CD14-positive monocyte (primary cell): ENCODE measurements at regions not wholly inside any gene's neighbourhood (a gene's known extent, or its start where the extent isn't known, plus 50 kb on each side); places are given as distances from the start of the nearest gene placed in this dataset.
A peak's percentile ranks its signal among the peaks of the same experiment; 100 is the strongest.

Experiments used
- DNase-seq, 3 donors: peaks; one replicate each; pipeline ENCODE4 v3.0.0-alpha.2; 2011 to 2022
- H2AFZ ChIP-seq: 2 replicates; pipeline ENCODE4 v1.6.0; 2012; ENCODE audit warnings: mild to moderate bottlenecking, low read depth, low read length, inconsistent platforms; ENCODE audit not compliant: insufficient read depth, poor library complexity, severe bottlenecking
- H3K27ac ChIP-seq, 2 donors: 1 replicate in 1 of 2; 2 replicates in 1 of 2; pipeline ENCODE4 v1.5.1; 2012 to 2013; ENCODE audit warnings: low read length in 2 of 2, control low read depth in 1 of 2, inconsistent platforms in 1 of 2, low read depth in 1 of 2, mild to moderate bottlenecking in 1 of 2
- H3K27me3 ChIP-seq, 2 donors: one replicate each; pipeline versions ENCODE4 v1.6.0 to v1.6.1; 2011 to 2013; ENCODE audit warnings: low read length in 2 of 2; ENCODE audit not compliant: control insufficient read depth in 2 of 2, insufficient read depth in 2 of 2
- H3K36me3 ChIP-seq, 2 donors: replicated peaks in 1 of 2; 1 replicate in 1 of 2; 2 replicates in 1 of 2; pipeline versions ENCODE4 v1.5.1 to v1.6.1; 2012 to 2013; ENCODE audit warnings: low read length in 2 of 2, control low read depth in 1 of 2, inconsistent platforms in 1 of 2, mild to moderate bottlenecking in 1 of 2; ENCODE audit not compliant: insufficient read depth in 2 of 2, control insufficient read depth in 1 of 2
- H3K4me1 ChIP-seq, 2 donors: 1 replicate in 1 of 2; 2 replicates in 1 of 2; pipeline versions ENCODE4 v1.5.1 to v1.6.1; 2012 to 2013; ENCODE audit warnings: low read length in 2 of 2, control low read depth in 1 of 2, inconsistent platforms in 1 of 2, mild to moderate bottlenecking in 1 of 2, moderate library complexity in 1 of 2; ENCODE audit not compliant: insufficient read depth in 2 of 2, control insufficient read depth in 1 of 2
- H3K4me2 ChIP-seq: replicated peaks from 2 replicates; pipeline ENCODE3; 2012; ENCODE audit warnings: low read length, moderate library complexity, mild to moderate bottlenecking; ENCODE audit not compliant: poor library complexity, severe bottlenecking; ENCODE audit errors: extremely low read depth
- H3K4me3 ChIP-seq, 3 experiments: fragments of 200-600 bp in 1 of 3; sonication (generic) in 1 of 3; replicated peaks in 1 of 3; 1 replicate in 2 of 3; 2 replicates in 1 of 3; pipeline ENCODE4 v1.5.1; 2011 to 2013; ENCODE audit warnings: low read length in 3 of 3, mild to moderate bottlenecking in 3 of 3, control low read depth in 2 of 3, low read depth in 2 of 3, inconsistent platforms in 1 of 3, moderate library complexity in 1 of 3
- H3K79me2 ChIP-seq: 2 replicates; pipeline ENCODE4 v1.6.0; 2012; ENCODE audit warnings: mild to moderate bottlenecking, control low read depth, inconsistent platforms, low read length, moderate library complexity; ENCODE audit not compliant: insufficient read depth
- H3K9ac ChIP-seq: 2 replicates; pipeline ENCODE4 v1.6.0; 2017; ENCODE audit warnings: low read length, mild to moderate bottlenecking; ENCODE audit not compliant: insufficient read depth, poor library complexity, severe bottlenecking
- H3K9me3 ChIP-seq, 2 donors: replicated peaks in 1 of 2; 1 replicate in 1 of 2; 2 replicates in 1 of 2; pipeline versions ENCODE4 v1.5.1 to v1.6.1; 2012 to 2013; ENCODE audit warnings: low read length in 2 of 2, control low read depth in 1 of 2; ENCODE audit not compliant: control insufficient read depth in 1 of 2, insufficient read depth in 1 of 2
- H4K20me1 ChIP-seq: 2 replicates; pipeline ENCODE4 v1.6.0; 2012; ENCODE audit warnings: mild to moderate bottlenecking, low read length, control low read depth, moderate library complexity; ENCODE audit not compliant: insufficient read depth
- H3K27ac Mint-ChIP-seq, 7 donors: one replicate each; pipeline ENCODE4 v1.8.0; 2020; ENCODE audit warnings: mild to moderate bottlenecking in 7 of 7, mixed read lengths in 7 of 7, moderate library complexity in 6 of 7, inconsistent platforms in 2 of 7
- H3K27me3 Mint-ChIP-seq, 3 donors: one replicate each; pipeline ENCODE4 v1.8.0; 2021 to 2022; ENCODE audit warnings: low read depth in 3 of 3, mild to moderate bottlenecking in 3 of 3, mixed read lengths in 3 of 3, moderate library complexity in 3 of 3, inconsistent platforms in 1 of 3
- H3K36me3 Mint-ChIP-seq, 2 donors: one replicate each; pipeline ENCODE4 v1.8.0; 2020; ENCODE audit warnings: mixed read lengths in 2 of 2, inconsistent platforms in 1 of 2, mild to moderate bottlenecking in 1 of 2
- H3K4me1 Mint-ChIP-seq: one replicate; pipeline ENCODE4 v1.8.0; 2020; ENCODE audit warnings: mild to moderate bottlenecking, mixed read lengths
- H3K4me3 Mint-ChIP-seq, 2 donors: one replicate each; pipeline ENCODE4 v1.8.0; 2020; ENCODE audit warnings: mild to moderate bottlenecking in 2 of 2, mixed read lengths in 2 of 2, moderate library complexity in 1 of 2
- H3K9me3 Mint-ChIP-seq, 7 donors: one replicate each; pipeline ENCODE4 v1.8.0; 2020 to 2022; ENCODE audit warnings: mixed read lengths in 7 of 7, mild to moderate bottlenecking in 6 of 7, moderate library complexity in 6 of 7, inconsistent platforms in 2 of 7
- WGBS: methylation state at CpG from one replicate; pipeline ENCODE4 v1.1.5; 2013; ENCODE audit warnings: missing lambda C conversion rate; ENCODE audit not compliant: insufficient coverage; 5-methylcytosine and 5-hydroxymethylcytosine counted together
- intact Hi-C, 2 donors: fragments of 100-400 bp; cut with micrococcal nuclease; formaldehyde crosslinking; loops; one replicate each; pipeline versions ENCODE4 v1.15.0 to v1.15.1; 2023
- TF ChIP-seq, protein P1 (sequence below): fragments of 200-600 bp; IDR thresholded peaks from one replicate; pipeline ENCODE4 v1.8.0; 2022; ENCODE audit warnings: antibody characterized with exemption, mild to moderate bottlenecking

- H3K9ac ChIP-seq: no peak overlapping the region
- no peak overlapping the region for H3K4me2 ChIP-seq
- H3K79me2 ChIP-seq: no peaks in the 10 kb centered on the region
- intact Hi-C loops: no loop called here
- H3K4me3 ChIP-seq: no peak overlapping the region
- H3K27me3 ChIP-seq: no peaks in the 10 kb centered on the region
- H3K27me3 Mint-ChIP-seq: peaks cover 1 to 3% (median 2%) of the 10 kb centered on the region in 3 donors
- H3K4me1 ChIP-seq: peaks cover 21 to 23% of the 10 kb centered on the region in 2 donors
- DNase-seq: peak; percentile 56 to 86 (median 68)
- H3K27ac ChIP-seq: no peak overlapping the region
- WGBS: 83% methylated on average over 3 of the region's 5 CpGs
- H2AFZ ChIP-seq: no peak overlapping the region
- H3K36me3 ChIP-seq: no peaks in the 10 kb centered on the region
- H3K36me3 Mint-ChIP-seq: no peaks in the 10 kb centered on the region
- peak overlapping the region in 5 of 7 donors; percentile 53 to 85 (median 66) for H3K27ac Mint-ChIP-seq
- H4K20me1 ChIP-seq: no peaks in the 10 kb centered on the region
- peaks cover 40% of the 10 kb centered on the region for H3K4me1 Mint-ChIP-seq
- no peaks in the 10 kb centered on the region for H3K9me3 ChIP-seq
- no peaks in the 10 kb centered on the region for H3K9me3 Mint-ChIP-seq
- TF ChIP-seq, protein P1, sequence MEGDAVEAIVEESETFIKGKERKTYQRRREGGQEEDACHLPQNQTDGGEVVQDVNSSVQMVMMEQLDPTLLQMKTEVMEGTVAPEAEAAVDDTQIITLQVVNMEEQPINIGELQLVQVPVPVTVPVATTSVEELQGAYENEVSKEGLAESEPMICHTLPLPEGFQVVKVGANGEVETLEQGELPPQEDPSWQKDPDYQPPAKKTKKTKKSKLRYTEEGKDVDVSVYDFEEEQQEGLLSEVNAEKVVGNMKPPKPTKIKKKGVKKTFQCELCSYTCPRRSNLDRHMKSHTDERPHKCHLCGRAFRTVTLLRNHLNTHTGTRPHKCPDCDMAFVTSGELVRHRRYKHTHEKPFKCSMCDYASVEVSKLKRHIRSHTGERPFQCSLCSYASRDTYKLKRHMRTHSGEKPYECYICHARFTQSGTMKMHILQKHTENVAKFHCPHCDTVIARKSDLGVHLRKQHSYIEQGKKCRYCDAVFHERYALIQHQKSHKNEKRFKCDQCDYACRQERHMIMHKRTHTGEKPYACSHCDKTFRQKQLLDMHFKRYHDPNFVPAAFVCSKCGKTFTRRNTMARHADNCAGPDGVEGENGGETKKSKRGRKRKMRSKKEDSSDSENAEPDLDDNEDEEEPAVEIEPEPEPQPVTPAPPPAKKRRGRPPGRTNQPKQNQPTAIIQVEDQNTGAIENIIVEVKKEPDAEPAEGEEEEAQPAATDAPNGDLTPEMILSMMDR: no peak
- peak overlapping the region in 1 of 2 donors; percentile 12 for H3K4me3 Mint-ChIP-seq
These were observed 197.0 kb upstream of the PRSS58 start for GRCh38 chr7:142454862-142455261.

GRCh38 chr7:142452791-142453190, 194.9 kb upstream of the PRSS58 start:
- Mint-ChIP-seq H3K4me3 (no peak overlapping the region), H3K4me1 (peaks cover 21% of the 10 kb centered on the region), H3K27me3 (peaks cover 1 to 3% (median 2%) of the 10 kb centered on the region in 3 donors), H3K27ac (no peak overlapping the region), H3K36me3 (no peaks in the 10 kb centered on the region), H3K9me3 (no peaks in the 10 kb centered on the region)
- Histone ChIP-seq H3K36me3 (no peaks in the 10 kb centered on the region), H3K9me3 (no peaks in the 10 kb centered on the region), H3K9ac (no peak overlapping the region), H3K4me3 (no peak overlapping the region), H3K4me1 (peaks cover 10 to 16% of the 10 kb centered on the region in 2 donors), H3K79me2 (no peaks in the 10 kb centered on the region), H4K20me1 (no peaks in the 10 kb centered on the region), H3K4me2 (no peak overlapping the region), H3K27me3 (no peaks in the 10 kb centered on the region), H2AFZ (no peak overlapping the region), H3K27ac (no peak overlapping the region)
- WGBS: 41% methylated on average over 4 of the region's 4 CpGs
- TF ChIP-seq, protein P1: no peak
- intact Hi-C loops: no loop called here
- no peak for DNase-seq
